Tibial nerve (tissue), 4 donors: ENCODE measurements at regions not wholly inside any gene's neighbourhood (a gene's known extent, or its start where the extent isn't known, plus 50 kb on each side); places are given as distances from the start of the nearest gene placed in this dataset.

ENCODE experiments used
- EP300 ChIP-seq, 2 donors: sonication (generic); formaldehyde crosslinking; IDR thresholded peaks; one replicate each; pipeline ENCODE4 v1.6.1; 2017; ENCODE audit warnings: antibody characterized with exemption in 2 of 2, mild to moderate bottlenecking in 1 of 2
- POLR2A ChIP-seq, 2 donors: fragments of 450-650 bp; IDR thresholded peaks; one replicate each; pipeline ENCODE4 v1.6.1; 2017; ENCODE audit warnings: antibody characterized with exemption in 2 of 2, mild to moderate bottlenecking in 2 of 2, moderate library complexity in 2 of 2
- TF ChIP-seq, protein P1 (sequence below), 5 experiments: fragments of 200-600 bp in 3 of 5; fragments of 450-650 bp in 2 of 5; sonication (generic) in 3 of 5; IDR thresholded peaks; one replicate each; pipeline ENCODE4 v1.5.1; 2016 to 2019; ENCODE audit warnings: antibody characterized with exemption in 5 of 5, mild to moderate bottlenecking in 3 of 5, moderate library complexity in 2 of 5

DNA sequence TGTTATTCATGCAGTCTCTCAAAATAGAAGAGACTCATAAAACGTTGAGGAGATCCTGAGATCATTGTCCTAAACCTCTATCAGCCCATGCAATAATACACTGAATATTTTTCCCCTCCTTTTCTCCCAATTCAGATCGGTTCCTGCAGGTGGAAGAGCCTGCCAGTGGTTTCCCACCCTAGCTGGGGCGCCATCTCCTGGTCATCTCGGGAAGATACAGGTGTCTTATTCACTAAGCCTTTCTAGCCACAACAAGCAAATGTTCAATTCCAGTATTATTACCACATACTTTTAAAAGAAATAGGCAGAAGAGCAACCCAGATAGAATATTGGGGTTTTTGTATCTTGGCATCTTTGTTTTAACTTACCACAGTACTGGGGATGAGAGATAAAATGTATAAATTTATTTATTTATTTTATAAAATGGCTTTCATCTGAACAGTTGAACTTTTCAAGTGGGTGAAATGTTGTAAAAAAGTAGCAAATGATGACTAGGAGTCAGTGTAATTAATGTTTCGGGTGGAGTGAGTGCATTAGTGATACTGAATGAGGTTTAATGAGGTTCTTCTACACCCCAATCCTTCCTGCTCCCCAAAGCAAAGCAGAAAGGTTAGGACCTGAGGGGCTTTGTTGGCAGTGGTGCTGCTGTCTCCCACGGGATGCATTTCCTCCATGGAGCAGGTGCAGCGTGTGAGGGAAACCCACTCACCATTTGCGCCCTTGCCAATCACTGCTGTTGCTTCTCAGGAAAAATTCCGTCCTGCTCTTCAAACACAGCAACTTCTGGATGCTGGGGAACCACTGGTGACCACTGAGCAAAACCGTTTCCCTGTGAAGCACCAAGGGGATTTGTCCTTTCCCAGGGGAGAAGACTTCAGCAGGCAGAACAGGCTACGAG, 147.1 kb upstream of the FHL2 start:
- TF ChIP-seq, protein P1, sequence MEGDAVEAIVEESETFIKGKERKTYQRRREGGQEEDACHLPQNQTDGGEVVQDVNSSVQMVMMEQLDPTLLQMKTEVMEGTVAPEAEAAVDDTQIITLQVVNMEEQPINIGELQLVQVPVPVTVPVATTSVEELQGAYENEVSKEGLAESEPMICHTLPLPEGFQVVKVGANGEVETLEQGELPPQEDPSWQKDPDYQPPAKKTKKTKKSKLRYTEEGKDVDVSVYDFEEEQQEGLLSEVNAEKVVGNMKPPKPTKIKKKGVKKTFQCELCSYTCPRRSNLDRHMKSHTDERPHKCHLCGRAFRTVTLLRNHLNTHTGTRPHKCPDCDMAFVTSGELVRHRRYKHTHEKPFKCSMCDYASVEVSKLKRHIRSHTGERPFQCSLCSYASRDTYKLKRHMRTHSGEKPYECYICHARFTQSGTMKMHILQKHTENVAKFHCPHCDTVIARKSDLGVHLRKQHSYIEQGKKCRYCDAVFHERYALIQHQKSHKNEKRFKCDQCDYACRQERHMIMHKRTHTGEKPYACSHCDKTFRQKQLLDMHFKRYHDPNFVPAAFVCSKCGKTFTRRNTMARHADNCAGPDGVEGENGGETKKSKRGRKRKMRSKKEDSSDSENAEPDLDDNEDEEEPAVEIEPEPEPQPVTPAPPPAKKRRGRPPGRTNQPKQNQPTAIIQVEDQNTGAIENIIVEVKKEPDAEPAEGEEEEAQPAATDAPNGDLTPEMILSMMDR (IDR thresholded peaks at IDR 0.05), result peak; percentile 43 to 64 (median 62)
- no peak for TF ChIP-seq POLR2A (IDR thresholded peaks at IDR 0.05)
- TF ChIP-seq EP300 (IDR thresholded peaks at IDR 0.05), result no peak
